Hindlimb muscle (tissue), 1 donor: ENCODE measurements at regions not wholly inside any gene's neighbourhood (a gene's known extent, or its start where the extent isn't known, plus 50 kb on each side); places are given as distances from the start of the nearest gene placed in this dataset.

ENCODE experiments used
- DNase-seq: peaks from one replicate; pipeline ENCODE4 v3.0.0-alpha.2; 2013

DNA sequence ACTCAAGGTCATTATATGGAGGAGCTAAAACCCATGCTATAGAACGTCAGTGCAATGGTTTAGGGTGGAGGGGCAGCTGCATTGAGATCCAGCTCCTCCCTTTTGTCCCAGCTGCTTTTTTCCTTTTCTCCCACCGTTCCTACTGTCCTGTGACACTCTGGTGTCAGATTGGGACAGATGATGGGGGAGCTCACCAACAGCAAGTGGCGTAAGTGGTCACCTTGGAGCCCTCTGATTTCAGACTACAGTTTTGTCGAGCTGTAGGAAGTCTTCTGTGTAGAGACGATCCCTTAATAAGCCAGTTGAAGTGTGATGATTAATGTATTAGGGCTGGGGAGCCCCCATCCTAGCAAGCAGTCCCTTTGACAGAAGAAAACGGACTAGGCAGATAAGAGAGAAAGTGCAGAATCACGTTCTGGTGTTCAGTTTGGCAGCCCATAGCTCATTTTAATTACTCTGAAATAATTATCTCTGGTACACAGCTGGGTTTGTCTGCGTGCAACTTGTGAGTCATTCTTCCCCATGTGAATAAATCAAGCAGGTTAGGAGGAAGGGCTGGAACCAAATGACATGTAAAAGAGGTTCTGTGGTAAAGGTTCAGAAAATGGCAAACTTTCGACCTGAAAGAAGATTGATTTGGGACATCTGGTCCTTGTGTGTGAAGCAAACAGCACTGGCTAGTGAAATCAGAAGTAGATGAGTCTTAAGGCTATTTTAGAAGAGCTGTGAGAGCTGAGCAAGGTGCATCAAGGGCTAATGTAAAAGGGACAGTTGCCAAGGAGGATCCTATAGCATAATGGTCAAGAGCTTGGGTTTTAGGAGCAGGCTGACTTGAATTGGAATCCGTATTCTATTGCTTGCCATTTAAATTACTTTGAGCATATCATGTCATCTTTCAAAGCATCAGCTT, 241.4 kb downstream of the EDEM1 start:
- no peak for DNase-seq

DNA sequence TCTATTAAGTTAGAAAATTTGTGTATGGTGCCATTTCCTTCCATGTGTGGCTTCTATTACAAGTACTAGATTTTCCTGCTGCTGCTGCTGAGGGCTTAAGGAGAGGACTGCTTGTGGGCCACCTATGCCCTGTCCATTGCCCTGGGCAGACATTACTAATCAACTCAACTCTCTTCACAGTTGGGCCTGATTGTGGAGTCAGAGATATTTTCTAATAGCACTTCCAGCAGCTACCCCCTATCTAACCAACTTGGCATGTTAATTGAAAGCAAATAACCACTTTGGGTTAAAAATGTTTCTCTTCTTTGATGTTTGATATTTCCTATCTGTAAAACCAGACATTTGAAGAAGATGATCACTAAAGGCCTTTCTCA, 242.0 kb downstream of the EDEM1 start:
- no peak for DNase-seq

DNA sequence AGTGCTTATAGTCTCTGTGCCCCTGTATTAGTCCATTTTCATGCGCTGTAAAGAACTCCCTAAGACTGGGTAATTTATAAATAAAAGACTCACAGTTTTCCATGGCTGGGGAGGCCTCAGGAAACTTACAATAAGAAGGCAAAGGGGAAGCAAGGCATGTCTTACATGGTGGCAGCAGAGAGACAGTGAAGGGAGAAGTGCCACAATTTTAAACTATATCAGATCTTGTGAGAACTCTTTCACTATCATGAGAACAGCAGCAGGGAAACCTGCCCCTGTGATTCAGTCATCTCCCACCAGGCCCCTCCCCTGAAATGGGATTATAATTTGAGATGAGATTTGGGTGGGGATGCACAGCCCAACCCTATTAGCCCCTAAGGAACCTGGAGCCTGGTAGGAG, 243.2 kb downstream of the EDEM1 start:
- DNase-seq: no peak

DNA sequence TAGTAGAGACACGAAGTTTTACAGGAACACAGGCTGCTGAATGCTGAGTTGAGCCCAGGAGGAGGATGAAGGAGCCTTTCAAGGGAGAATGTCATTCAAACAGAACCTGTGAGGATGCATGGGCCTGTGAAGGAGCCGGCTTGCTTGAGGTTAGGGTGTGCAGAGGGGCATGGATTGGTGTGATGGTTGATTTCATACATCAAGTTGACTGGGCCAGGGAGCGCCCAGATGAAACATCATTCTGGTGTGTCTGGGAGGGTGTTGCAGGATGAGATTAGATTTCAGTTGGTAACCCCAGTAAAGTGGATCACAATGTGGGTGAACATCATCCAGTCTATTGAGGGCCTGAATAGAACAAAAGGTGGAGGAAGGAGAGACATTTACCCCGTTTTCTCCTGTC, 243.6 kb downstream of the EDEM1 start:
- DNase-seq: no peak

DNA sequence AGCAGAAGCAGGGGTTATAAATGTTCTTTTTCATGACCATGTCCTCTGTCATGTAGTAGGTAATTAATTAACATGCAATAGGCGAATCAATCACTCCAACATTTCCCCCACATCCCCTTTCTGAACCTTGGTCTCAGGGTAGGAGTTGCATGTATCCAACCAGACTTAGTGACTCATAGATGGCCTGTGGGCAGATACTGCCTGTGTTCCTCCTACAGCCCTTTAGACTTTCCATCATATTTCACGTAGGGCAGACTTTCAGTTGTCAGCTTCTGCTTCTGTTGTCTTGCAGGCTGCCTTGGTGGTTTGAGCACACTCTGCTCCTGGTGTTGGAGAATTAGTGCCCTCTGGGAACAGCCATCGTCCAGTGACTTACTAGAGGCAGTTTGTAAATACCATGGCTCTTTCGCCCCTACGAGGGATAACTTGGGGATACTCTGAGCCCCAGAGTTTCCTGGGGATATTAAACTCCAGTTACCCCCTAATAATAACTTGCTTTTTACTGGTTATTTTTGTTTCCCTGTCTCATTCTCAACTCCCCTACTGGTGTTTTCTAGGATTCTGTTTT, 244.4 kb downstream of the EDEM1 start:
- DNase-seq: no peak

DNA sequence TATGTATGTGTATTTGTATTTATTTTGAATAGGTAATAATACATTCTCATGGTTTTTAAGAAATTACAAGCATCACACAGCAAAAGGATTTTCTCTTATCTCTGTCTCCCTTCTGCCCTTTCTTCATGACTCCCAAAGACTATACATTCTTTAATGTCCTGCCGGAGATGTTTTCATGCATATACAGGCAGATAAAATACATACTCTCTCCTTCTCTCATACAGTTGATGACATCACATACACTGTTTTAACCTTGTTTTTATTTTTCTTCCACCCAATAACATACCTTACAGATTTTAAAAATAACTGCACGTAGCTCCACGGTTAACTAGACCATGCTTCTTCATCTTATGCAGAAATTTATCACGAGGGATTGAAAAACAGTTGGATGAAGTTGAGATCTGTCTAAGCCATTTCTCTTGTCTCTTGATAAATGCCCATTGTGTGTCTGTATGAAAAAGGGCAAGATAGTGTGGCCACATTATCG, 249.8 kb downstream of the EDEM1 start:
- DNase-seq: no peak

DNA sequence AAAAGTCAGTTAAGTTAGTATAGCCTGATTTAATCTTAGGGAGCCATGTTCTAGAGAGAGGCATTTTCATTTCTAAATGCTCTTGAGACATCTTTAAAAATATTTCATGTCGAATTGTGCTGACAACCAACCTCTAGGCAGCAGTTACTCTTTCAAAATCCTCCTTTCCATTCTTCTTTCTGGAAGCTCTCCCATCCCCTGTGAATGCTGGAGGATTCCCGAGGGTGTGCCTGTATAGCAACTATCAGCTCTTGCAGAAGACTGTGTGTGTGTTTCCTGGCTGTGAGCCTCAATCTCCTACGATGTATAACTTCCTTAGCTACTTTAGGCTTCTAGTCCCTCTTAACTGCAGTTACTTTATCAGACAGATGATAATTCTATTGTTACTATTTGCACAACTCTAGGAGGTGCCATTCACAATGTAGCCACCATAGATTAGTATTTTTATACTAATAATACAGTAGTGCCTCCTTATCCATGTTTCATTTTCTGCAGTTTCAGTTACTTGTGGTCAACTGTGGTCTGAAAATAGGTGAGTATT, 250.3 kb downstream of the EDEM1 start:
- no peak for DNase-seq

DNA sequence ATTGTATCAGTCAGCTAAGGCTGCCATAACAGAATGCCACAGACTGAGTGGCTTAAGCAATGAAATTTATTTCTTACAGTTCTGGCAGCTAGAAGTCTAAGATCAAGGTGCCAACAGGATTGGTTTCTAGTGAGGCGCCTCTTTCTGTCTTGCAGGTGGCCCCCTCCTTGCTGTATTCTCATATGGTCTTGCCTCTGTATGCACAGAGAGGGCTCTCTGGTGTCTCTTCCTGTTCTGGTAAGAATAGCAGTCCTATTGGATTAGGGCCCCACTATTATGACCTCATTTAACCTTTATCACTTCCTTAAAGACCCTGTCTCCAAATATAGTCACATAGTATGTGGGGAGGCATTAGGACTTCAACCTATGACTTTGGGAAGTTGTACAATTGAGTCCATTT, 253.9 kb downstream of the EDEM1 start:
- DNase-seq: no peak

DNA sequence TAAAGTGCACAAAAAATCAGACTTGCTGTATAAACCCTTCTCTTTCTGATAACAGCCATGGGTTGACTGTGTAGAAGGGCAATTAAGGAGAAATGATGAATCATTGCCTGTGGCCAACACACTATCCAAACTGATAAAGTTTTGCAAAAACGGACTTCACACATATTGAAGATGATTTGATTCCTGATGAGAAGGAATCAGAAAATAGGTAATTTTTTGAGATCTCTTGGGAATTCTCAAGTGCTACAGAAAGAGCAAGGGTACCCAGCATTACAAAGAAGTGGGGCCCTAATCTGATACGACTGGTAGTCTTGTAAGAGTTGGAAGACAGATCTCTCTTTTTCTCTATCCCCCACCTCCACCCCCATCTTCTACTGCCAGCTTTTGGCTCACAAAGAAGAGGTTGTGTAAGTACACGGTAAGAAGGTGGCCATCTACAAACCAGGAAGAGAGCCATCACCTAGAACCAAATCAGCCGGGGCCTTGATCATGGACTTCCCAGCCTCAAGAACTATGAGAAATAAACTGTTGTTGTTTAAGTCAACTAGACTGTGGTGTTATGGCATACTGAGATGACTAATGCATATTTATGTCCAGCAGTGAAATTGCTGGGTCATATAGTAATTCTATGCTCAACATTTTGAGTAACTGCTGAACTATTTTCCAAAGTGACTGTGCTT, 254.7 kb downstream of the EDEM1 start:
- no peak for DNase-seq

DNA sequence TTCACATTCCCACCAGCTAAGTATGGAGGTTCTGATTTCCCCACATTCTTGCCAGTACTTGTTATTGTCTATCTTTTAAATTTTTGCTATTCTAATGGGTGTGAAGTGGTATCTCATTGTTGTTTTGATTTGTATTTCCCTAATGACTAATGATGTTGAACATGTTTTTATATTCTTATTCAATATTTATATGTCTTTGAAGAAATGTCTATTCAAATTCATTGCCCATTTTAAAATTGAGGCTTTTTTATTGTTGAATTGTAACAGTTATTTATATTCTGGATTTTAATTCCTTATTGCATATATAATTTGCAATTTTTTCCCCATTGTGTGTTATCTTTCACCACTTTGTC, 255.3 kb downstream of the EDEM1 start:
- no peak for DNase-seq

DNA sequence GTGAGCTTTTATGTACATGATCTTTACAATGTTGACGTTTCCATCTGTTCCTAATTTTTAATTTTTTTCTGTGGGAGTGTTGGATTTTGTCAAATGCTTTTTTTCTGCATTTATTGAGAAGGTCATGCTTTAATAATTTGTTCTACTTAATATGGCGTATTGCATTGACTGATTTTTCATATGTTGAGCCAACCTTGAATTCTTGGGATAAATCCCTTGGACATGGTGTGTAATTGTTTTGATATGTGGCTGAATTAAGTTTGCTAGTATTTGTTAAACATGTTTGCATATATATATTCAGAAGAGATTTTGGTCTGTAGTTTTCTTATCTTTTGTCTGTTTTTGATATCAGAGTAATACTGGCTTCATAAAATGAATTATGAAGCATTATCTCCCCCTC, 256.7 kb downstream of the EDEM1 start:
- DNase-seq: no peak

DNA sequence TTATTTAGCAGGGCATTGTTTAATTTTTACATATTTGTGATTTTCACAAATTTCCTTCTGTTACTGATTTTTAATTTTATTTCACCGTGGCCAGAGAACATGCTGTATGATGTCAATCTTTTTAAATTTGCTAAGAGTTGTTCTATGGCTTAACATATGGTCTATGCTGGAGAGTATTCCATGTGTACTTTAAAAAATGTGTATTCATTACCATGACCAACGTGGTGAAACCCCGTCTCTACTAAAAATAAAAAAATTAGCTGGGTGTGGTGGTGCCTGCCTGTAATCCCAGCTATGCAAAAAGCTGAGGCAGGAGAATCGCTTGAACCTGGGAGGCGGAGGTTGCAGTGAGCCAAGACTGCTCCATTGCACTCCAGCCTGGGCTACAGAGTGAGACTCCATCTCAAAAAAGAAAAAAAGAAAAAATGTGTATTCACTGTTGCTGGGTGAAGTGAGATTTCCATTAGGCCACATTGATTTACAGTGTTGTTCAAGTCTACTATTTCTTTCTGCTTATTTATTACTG, 258.2 kb downstream of the EDEM1 start:
- no peak for DNase-seq

DNA sequence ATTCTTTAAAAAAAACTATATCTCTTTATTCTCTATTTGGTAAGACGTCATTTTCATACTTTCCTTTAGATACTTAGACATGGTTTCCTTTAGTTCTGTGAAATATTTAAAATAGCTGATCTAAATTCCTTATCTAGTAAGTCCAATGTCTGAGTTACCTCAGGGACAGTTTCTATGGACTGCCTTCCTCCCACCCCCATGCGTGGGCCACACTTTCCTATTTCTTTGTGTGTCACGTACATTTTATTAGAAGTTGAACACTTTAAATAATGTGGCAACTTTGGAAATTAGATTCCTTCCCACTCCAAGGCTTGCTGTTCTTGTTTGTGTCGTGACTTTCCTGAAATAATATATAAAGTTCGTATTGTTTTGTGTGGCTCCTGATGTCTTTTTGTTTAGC, 260.7 kb downstream of the EDEM1 start:
- no peak for DNase-seq

DNA sequence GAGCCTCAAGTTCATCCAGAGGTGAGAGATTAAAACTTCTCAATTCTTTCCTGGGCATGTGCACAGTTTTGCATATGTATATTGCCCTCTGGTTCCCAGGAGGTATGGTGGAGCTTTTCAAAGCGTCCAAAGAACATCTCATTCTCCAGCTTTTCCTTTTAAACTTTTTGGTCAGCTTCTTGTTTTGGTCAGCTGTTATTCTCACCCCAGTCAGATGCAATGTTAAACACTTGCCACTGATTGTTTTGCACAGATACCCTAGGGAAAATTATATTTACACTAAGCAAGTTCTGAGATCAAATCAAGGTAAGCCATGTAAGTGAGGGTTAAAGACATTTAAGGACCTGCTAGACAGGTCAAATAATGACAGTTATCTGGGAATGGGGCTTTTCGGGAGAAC, 261.3 kb downstream of the EDEM1 start:
- no peak for DNase-seq

DNA sequence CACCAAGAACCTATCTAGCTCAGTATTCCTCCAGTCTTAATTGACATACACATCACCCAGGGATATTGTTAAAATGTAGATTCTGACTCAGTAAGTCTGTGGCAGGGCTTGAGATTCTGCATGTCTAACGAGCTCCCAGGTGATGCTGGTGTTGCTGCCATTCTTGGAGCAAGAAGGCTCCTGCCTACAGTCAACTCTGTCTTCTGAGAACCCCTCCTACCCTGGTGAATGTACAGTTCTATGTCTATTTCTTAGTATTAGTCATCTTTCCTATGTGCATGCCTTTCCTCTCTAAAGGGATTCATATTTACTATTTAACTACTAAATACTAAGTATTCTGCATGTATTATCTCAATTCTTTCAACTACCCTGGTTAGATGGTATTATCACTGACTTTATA, 268.7 kb downstream of the EDEM1 start:
- DNase-seq: no peak

DNA sequence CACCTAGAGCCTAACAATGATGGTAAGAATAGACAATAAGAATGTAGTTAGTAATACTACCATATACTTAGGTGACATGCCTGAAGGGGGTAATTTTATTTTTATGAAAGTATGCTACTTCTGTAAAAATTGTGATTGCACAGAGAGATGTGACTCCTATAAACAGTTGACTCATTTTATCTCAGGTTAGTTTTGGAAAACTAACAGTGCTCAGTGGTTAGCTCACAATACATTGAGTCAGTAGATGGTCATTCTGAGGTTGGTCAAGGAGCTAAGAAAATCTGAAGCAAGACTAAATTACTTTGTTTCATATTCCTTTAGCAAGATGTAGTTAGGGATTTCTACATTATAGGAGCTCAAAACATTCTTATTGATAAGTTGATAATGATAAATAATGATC, 271.0 kb downstream of the EDEM1 start:
- no peak for DNase-seq

DNA sequence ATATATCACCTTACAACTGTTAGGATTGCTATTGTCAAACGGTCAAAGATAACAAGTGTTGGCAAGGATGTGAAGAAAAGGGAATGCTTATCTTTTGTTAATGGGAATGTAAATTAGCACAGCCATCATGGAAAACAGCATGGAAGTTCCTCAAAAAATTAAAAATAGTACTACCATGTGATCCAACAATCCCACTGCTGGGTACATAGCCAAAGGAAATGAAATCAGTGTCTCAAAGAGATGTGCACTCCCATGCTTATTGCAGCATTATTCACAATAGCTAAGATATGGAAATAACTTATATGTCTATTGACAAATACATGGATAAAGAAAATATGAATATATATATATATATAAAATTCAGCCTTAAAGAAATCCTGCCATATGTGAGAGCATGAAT, 274.6 kb downstream of the EDEM1 start:
- DNase-seq: no peak

DNA sequence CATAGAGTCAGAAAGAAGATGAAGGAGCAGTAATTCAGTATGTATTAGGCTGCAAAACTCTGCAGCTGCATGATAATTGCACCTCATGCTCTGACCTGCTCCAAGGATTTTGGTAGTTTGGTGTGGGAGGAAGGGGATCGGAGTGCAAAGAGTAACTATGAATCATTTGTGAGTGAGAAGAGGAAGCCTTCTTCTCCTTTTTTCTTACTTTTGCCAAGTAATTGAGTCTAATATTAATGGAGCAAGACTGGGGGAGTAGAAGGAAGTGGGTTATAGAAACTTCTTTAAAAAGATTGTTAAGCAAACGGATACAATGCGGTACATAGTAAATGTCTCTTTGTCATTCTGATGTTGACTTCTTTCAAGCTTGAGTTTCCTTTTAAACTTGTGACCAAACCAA, 276.5 kb downstream of the EDEM1 start:
- no peak for DNase-seq

DNA sequence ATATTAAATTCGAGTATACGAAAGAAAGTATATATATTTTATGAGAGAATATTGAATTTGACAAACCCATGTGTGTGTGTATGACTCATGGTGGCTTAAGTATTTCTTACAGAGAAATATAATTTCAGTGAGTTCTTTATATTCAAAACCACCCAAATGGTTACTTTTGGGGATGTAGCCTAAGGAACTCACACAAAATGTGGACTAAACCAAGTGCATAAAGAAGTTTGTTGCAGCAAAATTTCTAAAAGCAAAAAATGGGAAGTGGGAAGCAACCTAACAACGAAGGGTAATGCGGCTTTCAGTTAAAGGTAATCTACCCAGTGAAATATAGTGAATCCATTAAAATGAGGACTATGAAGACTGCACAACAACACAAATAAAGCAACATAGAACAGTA, 277.1 kb downstream of the EDEM1 start:
- DNase-seq: no peak

DNA sequence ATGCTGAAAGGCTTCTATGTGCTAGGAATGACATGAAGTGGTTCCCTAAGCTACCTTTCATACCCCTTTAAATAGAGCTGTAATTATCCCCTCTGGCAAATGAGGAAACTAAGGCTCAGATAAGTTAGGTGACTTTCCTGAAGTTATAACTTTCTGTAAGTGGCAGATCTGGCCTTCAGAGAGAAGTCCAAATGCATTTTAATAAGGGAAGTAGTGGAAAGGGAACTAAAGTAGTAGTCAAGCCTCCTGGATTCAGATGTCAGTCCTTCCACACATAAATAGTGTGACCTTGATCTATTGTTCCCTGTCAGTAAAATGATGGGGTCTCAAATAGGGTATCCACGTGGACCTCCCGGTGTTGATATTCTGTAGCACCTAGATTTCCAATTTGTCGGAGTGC, 277.7 kb downstream of the EDEM1 start:
- peak; percentile 2 for DNase-seq

DNA sequence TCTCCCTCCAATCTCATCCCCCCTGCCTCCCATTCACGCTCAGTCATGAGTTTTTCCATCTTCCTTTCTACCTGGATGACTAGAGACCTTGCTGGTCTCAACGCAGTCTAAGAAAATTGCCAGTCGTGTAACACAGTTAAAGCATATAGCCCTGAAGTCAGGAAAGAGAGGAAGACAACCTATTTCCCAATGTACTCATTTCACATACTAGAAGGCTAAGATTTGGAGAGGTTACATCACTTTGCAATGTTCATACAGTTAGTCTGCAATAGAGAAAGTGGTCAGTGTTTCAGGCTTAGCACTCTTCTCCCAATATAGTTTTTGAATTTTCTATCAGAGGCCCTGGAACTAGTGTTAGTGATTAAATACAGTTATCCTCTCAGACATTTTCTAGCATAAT, 278.6 kb downstream of the EDEM1 start:
- DNase-seq: no peak

DNA sequence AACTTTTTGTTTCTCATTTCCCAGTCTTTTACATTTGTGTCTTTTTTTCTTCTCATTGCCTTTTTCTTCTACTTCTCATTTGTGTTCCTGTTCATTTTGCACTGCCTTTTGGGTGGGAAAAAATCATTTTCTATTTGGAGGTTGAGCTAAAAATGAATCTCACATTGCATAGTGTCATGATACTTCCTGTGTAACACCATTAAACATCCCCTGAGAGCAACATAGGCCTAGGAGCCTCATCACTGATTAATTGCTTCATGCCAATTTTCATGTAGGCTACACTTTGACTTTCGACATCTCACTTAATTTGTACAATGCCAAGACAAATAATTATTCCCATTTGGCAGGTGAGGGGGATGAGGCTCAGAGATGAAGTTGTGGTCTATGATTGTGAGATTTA, 279.2 kb downstream of the EDEM1 start:
- DNase-seq: no peak

DNA sequence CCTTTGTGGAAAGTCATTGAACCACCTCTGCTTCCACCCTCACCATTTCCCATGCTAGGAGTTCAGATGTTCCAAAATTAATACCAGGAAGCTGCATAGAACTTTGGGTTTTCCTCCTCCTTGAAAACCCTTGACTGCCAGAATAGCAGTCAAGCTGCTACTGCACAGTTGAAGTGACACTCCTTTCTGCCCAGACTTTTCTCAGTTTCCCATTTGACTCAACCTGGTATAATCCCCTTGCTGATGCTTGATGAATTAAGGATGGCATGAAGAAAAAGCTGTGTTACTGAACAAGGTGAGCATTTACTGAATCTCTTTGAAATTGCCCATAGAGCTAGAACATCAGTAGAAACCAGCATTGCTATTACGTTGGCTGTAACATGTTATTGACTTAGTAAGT, 286.0 kb downstream of the EDEM1 start:
- no peak for DNase-seq
